HG03565 (cell line): ENCODE measurements at regions not wholly inside any gene's neighbourhood (a gene's known extent, or its start where the extent isn't known, plus 50 kb on each side); places are given as distances from the start of the nearest gene placed in this dataset.

Source experiments
- ATAC-seq: cut with Tn5 transposase; IDR thresholded peaks from one replicate; pipeline ENCODE4 v1.9.1; 2021; ENCODE audit warnings: mild to moderate bottlenecking, moderate library complexity; ENCODE audit not compliant: unreplicated experiment

- ATAC-seq, result peak; percentile 87
Observed at GRCh38 chrX:2608638-2609430, 82.3 kb upstream of the CD99 start.

GRCh38 chrX:2607113-2607512, 84.0 kb upstream of the CD99 start:
- no peak for ATAC-seq

GRCh38 chrX:2600564-2600963, 90.5 kb upstream of the CD99 start:
- ATAC-seq, result no peak

DNA sequence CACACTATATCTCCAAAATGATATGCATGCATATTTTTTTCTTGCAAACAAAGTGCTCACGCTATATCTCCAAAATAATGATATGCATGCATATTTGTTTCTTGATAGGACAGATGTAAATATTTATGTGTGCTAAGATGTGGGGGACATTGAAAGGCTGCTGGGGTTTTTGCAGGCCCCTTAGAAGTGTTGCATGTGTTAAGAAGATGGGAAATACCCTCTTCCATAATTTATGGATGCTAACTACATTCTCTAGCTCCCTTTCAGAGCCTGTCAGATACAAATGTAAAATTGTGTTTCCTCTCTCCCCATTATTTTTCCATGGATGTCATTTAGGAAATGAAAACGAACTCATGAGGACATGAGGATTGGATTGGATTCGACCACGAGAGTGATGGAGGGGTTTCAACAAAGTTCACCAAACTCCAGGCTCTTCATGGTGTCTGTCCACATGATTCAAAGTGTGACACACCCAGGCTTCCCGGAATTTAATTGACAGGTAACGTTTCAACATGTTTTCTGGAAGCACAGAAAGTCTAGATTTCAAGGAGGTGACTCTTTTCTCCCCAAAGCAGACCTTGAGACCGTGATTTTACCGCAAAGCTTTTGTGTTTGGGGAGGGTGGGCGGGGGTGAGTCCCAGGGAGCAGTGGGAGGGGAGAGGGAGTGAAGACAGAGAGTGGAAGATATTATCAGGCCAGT, 94.4 kb upstream of the CD99 start:
- ATAC-seq, result no peak

DNA sequence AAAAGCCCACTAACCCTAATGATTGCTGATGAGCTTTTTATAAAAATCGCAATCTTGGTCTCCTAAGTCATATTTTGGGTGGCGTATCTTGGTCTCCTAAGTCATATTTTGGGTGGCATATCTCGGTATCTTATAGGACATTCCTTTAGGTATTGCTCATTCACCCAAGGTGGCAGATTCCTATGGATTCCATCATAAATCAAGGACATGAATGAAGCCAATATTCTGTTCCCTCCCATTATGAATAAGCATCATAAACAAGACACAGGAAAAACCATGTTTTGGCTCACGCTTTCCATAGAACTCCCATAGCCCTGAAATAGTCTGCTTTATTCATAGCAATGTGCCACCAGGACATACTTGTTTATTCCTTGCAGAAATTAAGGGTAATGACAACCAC, 95.0 kb upstream of the CD99 start:
- no peak for ATAC-seq

GRCh38 chrX:2595258-2595657, 94.5 kb upstream of the DHRSX start:
- ATAC-seq, result no peak

DNA sequence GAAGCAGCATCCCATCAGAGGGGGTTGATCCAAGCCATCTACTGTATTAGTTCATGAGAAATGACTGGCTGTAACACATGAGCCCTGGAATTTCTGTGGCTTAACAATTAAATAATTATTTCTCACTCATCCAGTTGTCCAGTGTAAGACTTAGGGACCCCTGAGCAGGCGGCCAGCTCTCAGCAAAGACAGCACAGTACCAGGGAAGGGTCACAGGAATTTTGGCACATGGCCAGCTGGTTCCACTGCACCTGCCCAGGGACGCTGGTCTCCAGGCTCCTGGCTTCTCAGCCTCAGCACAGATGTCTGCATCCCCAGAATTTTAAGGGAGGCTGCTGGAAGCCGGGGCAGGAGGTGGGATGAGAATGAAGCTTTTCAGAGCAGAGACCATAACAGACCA, 93.7 kb upstream of the DHRSX start:
- ATAC-seq, result no peak

GRCh38 chrX:2592279-2592678, 91.5 kb upstream of the DHRSX start:
- no peak for ATAC-seq

- ATAC-seq, result no peak
Observed at GRCh38 chrX:2589186-2590020, 88.6 kb upstream of the DHRSX start.

- no peak for ATAC-seq
Observed at GRCh38 chrX:2588049-2588448, 87.3 kb upstream of the DHRSX start.

DNA sequence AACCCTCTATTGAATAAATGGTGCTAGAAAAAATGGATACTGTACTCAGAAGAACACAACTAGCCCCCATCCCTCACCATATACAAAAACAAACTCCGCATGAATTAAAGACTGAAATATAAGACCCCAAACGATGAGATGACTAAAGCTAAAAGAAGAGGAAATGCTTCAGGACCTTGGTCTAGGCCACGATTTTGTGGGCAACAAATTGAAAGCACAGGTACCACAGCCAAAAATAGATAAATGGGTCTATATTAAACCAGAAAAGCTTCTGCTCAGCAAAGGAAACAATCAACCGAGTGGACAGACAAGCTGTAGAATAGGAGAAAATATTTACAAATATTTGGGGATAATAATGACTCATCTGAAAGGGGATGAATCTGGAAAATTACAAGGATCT, 86.4 kb upstream of the DHRSX start:
- ATAC-seq, result peak; percentile 37

DNA sequence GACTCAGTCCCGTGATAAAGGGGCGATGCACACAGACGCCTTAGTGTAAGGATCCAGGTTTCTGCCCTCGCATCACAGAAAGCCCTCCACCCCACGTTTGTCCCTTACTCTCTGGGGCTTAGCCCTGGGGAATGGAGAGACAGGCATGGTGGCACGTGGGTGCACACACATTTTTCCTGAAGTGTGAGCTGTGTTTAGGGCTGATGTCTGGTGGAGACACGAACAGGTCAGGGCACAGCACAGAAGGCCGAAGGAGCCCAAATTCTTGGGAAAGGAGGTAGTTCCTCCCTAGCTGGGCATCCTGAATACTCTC, 84.3 kb upstream of the DHRSX start:
- ATAC-seq, result no peak

DNA sequence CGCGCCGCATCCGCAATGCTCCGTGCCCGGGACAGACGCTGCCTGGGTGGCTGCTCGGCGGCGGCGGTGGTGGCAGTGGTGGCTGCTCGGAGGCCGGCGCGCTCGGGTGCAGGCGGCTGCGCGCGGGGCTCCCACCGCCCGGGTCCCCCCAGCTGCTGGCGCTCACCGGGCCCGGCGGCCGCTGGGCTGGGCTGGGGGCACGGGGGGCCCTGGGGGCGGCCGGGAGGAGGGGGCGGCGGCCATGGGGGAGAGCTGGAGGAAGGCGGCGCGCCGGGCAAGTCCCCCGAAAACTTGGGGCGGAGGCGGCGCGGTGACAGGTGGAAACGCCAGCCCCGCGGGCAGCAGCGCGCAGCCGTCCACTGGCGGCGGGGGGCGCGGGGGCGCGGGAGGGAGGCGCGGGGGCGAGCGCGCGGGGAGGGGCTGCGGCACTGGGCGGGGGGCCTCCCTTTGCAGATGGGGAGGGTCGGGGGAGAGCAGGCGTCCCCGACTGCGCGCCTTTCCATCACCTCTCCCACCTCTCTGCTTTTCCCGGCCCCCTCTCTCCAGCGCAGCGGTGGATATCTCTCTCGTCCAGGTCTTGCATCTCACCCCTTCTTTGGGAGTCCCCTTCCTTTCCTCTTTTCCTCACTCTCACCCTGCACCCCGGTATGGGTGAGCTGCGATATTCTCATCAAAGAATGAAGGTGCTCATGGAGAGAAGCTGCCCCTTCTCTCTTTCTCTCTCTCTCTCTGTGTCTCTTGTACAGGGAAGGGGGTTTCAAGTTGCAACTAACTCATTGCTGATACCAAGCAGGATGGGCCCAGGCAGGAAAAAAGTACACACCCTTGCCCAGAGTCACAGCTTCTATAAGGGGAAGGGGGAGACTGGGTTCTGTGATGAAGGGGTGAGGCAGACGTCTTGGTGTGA, 83.7 kb upstream of the DHRSX start:
- ATAC-seq, result no peak

DNA sequence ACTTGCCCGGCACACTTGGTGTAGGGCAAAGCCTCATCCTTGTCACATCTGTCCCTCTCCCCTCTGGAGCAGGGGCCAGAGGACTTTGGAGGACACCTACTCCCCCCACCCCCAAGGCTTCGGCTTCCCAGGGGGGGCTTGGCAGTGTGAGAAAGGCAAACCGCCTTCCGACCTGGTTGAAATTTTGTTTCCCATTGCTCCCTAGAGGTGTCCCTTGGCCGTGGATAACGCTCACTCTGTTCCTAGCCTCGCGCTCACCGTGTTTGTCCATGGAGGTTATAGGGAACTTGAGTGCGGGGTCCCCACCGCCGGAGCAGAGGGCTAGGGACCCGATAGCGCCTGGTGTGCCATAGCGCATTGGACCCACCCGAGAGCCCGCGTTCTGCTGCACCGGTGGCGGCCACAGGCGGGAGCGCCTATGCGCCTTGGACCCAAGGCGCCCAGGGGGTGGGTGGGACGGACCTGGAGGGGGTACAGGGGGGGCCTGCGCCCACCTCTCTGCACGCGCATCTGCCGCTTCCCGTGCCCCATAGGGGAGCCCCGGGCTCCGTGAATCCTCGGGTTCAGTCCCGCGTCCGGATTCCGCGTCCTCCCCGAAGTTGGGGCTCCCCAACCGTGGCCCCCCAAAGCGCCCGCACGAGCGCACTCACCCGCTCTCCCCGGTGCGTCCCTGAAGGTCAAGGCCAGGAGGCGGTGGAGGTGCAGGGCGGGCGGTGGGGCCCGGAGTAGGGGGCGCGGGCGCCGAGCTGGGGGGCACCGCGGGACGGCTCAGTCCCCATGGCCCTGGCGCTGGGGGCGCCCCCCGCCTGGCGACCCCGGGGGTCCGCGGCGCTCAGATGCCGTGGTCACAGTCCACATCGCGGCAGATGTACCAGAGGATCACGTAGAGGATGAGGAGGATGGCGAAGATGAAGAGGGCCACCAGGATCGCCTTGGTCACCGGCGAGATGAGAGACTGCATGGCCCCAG, 82.7 kb upstream of the DHRSX start:
- no peak for ATAC-seq

- ATAC-seq, result no peak
Observed at GRCh38 chrX:2582667-2583066, 81.9 kb upstream of the DHRSX start.

DNA sequence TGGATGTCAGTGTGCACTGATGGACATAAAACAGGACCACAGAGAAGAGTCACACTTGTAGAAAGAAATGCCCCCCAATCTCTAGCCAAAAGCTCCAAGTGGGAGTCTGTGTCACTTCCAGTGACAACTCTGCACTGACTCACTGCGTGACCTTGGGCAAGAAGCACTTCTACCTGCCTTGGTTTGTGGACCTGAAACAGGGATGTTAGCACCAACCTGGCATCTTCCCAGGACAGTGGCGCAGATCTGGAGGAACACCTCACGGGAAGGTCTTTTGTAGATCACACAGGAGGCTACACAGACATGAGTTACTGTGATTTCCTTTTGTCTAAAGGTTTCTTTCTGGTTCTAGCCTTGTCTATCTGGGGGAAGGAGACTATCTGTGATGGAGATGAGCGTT, 80.5 kb upstream of the DHRSX start:
- ATAC-seq, result no peak

DNA sequence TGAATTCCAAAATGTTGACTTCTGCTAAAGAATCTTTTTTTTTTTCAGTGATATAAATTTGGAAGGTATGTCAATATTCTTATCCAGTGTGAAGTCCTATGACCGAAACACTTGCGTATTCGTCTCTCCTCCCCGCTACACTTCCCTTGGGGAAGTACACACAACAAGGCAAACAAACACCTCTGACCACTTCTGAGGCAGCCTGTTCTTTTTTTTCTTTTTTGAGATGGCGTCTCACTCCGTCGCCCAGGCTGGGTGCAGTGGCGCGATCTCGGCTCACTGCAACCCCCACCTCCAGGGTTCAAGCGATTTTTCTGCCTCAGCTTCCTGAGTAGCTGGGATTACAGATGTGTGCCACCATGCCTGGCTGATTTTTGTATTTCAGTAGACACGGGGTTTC, 78.1 kb upstream of the DHRSX start:
- peak; percentile 49 for ATAC-seq

DNA sequence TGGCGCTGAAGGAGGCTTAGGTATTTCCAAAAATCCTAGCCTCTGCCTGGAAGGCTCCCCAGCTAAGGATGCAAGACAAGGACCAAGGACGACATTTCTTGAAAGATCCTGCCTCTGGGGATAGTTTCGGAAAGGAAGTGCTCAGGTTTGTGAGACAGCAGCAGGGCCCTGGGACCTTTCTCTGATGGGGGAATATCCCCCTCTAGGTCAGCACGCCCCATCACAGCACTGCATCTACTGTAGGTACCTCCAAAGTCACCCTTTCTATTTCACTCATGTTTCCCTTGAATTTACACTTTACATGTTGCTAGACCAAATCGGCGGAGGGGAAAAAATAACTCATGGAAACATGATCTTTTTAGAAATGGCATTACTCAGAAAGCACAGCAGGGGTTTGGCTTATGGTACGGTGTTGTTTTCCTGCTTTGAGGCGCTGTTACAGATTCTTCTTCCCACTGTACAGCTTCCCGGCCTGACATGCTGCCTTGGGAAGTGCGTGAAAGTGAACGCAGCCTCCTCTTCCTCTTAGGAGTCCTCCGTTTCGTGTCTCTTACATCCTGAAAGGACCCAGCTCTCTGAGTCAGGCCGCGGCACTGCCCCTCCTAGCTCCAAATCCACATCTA, 77.2 kb upstream of the DHRSX start:
- no peak for ATAC-seq

GRCh38 chrX:2576793-2577192, 76.0 kb upstream of the DHRSX start:
- ATAC-seq, result no peak
